ENCODE measurements at regions not wholly inside any gene's neighbourhood (a gene's known extent, or its start where the extent isn't known, plus 50 kb on each side); places are given as distances from the start of the nearest gene placed in this dataset.

DNA sequence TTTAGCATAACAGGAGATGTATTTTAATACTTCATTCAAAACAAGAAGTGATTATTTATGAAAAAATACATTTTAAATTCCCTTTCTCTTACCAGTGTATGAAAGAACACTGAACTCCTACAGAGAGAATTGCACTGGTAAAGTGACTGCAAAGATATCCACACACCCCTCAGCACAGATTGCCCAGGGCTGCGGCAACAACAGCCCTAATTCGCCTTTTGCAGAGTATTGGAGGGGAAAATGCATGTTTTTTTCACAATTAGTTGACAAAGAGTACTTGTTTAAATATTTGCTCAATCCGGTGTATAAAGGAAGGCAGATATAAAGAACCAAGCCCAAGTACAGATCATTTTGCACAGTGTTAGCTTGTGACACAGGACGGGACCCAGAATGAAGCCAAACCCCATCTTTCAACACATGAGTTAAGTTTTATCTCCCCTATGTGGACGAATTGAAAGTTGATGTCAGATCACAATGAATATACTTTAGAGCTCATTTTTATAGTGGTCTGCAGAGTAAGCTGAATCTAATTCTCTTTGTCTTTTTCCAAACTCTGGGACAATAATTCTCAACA lies 551.4 kb upstream of the IGFBP7 start:
- Histone ChIP-seq H3K27ac (ENCODE audit: low read depth, low read length, poor library complexity, severe bottlenecking) (no peak overlapping the region), H3K36me3 (ENCODE audit: insufficient read depth, low read length) (no peaks in the 10 kb centered on the region), H3K9me3 (ENCODE audit: low read length) (no peaks in the 10 kb centered on the region), H3K4me2 (ENCODE audit: low read length) (no peak overlapping the region), H3K9me2 (ENCODE audit: insufficient read depth, low read length) (no peaks in the 10 kb centered on the region), H3K79me2 (ENCODE audit: insufficient read depth, low read depth, low read length) (no peaks in the 10 kb centered on the region), H3K4me3 (ENCODE audit: low read depth, low read length, poor library complexity, severe bottlenecking) (no peak overlapping the region), H4K20me1 (ENCODE audit: insufficient read depth, low read length) (no peaks in the 10 kb centered on the region), H3K4me1 (ENCODE audit: insufficient read depth, low read length, poor library complexity, severe bottlenecking) (no peaks in the 10 kb centered on the region), H2AFZ (ENCODE audit: low read length) (no peak overlapping the region)
- POLR2A ChIA-PET: interaction anchor here (0.6 kb wide), 1 partner anchor 10 kb away, joined by 3 read pairs; no protein-coding TSS in a partner anchor
- intact Hi-C loops (cut with micrococcal nuclease; ENCODE audit: unreplicated experiment): no loop called here
- TF ChIP-seq CTCF (conservative IDR thresholded peaks at IDR 0.05; ENCODE audit: low read length) (no peak), EZH2phosphoT487 (IDR thresholded peaks at IDR 0.05; ENCODE audit: borderline replicate concordance, low read depth, low read length) (no peak)
- no TSS peak for BruUV-seq (replicated peaks)
- no peak for DNase-seq (ENCODE audit: low spot score)
- CTCF ChIA-PET (ENCODE audit: unreplicated experiment): no interaction called here

- no peak for DNase-seq (ENCODE audit: low spot score)
- Histone ChIP-seq H3K4me1 (ENCODE audit: insufficient read depth, low read length, poor library complexity, severe bottlenecking) (no peaks in the 10 kb centered on the region), H4K20me1 (ENCODE audit: insufficient read depth, low read length) (no peaks in the 10 kb centered on the region), H3K4me3 (ENCODE audit: low read depth, low read length, poor library complexity, severe bottlenecking) (no peak overlapping the region), H3K4me2 (ENCODE audit: low read length) (no peak overlapping the region), H3K9me3 (ENCODE audit: low read length) (no peaks in the 10 kb centered on the region), H2AFZ (ENCODE audit: low read length) (no peak overlapping the region), H3K79me2 (ENCODE audit: insufficient read depth, low read depth, low read length) (no peaks in the 10 kb centered on the region), H3K36me3 (ENCODE audit: insufficient read depth, low read length) (no peaks in the 10 kb centered on the region), H3K9me2 (ENCODE audit: insufficient read depth, low read length) (no peaks in the 10 kb centered on the region), H3K27ac (ENCODE audit: low read depth, low read length, poor library complexity, severe bottlenecking) (no peak overlapping the region)
- no TSS peak for BruUV-seq (replicated peaks)
- CTCF ChIA-PET (ENCODE audit: unreplicated experiment): no interaction called here
- TF ChIP-seq EZH2phosphoT487 (IDR thresholded peaks at IDR 0.05; ENCODE audit: borderline replicate concordance, low read depth, low read length) (no peak), CTCF (conservative IDR thresholded peaks at IDR 0.05; ENCODE audit: low read length) (no peak)
- POLR2A ChIA-PET: interaction anchor here (0.6 kb wide), 1 partner anchor 1124 kb away, joined by 3 read pairs; no protein-coding TSS in a partner anchor
- intact Hi-C loops (cut with micrococcal nuclease; ENCODE audit: unreplicated experiment): no loop called here
Observed at GRCh38 chr4:57658673-57659072, 548.5 kb upstream of the IGFBP7 start.

GRCh38 chr4:57658188-57658587 lies 548.0 kb upstream of the IGFBP7 start:
- ChIA-PET CTCF (ENCODE audit: unreplicated experiment) (no interaction called here), POLR2A (no interaction called here)
- TF ChIP-seq CTCF (conservative IDR thresholded peaks at IDR 0.05; ENCODE audit: low read length) (no peak), EZH2phosphoT487 (IDR thresholded peaks at IDR 0.05; ENCODE audit: borderline replicate concordance, low read depth, low read length) (no peak)
- Histone ChIP-seq H3K36me3 (ENCODE audit: insufficient read depth, low read length) (no peaks in the 10 kb centered on the region), H3K79me2 (ENCODE audit: insufficient read depth, low read depth, low read length) (no peaks in the 10 kb centered on the region), H3K4me3 (ENCODE audit: low read depth, low read length, poor library complexity, severe bottlenecking) (no peak overlapping the region), H3K4me1 (ENCODE audit: insufficient read depth, low read length, poor library complexity, severe bottlenecking) (no peaks in the 10 kb centered on the region), H3K27ac (ENCODE audit: low read depth, low read length, poor library complexity, severe bottlenecking) (no peak overlapping the region), H3K9me2 (ENCODE audit: insufficient read depth, low read length) (no peaks in the 10 kb centered on the region), H3K9me3 (ENCODE audit: low read length) (no peaks in the 10 kb centered on the region), H3K4me2 (ENCODE audit: low read length) (no peak overlapping the region), H4K20me1 (ENCODE audit: insufficient read depth, low read length) (no peaks in the 10 kb centered on the region), H2AFZ (ENCODE audit: low read length) (no peak overlapping the region)
- DNase-seq (ENCODE audit: low spot score): no peak
- BruUV-seq (replicated peaks): no TSS peak
- intact Hi-C loops (cut with micrococcal nuclease; ENCODE audit: unreplicated experiment): no loop called here
